ENCODE measurements at regions not wholly inside any gene's neighbourhood (a gene's known extent, or its start where the extent isn't known, plus 50 kb on each side); places are given as distances from the start of the nearest gene placed in this dataset.

DNA sequence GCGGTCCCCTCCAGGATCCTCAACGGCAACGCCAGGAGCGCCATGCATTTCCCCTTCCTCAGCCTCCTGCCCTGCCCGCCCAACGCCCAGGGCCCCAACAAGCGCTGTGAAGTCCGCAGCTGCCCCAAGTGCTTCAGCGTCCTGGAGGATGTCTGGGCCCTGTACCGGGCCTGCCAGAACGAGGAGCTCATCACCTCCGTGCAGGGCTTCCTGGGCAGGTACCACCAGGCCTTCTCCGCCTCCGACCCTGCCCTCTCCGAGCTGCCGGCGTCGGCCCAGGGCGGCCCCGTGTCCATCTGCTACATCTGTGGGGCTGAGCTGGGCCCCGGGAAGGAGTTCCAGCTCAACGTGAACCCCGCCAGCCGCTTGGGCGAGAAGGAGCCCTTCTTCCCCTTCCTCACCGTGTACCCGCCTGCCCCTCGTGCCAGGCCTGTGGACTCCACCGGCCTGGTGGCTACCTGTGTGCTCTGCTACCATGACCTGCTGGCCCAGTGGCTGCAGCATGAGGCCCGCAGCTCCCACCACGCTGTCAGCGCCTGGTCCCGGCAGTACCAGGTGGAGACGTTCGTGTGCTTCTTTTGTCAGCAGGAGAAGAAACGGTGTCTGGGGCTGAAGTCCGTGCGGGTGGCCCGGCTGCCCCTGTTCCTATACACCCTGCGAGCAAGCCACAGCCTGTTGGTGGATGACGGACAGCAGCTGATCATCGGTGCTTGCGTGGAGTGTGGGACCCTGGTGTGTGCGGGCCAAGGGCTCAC is 58.9 kb upstream of the CIBAR2 start:
- H3K4me1 Mint-ChIP-seq = peaks cover 0 to 4% (median 3%) of the 10 kb centered on the region in 3 donors
- H3K36me3 Mint-ChIP-seq = peaks cover 2% of the 10 kb centered on the region
- no peaks in the 10 kb centered on the region for H3K9me3 Mint-ChIP-seq
- H3K4me3 Mint-ChIP-seq = no peak overlapping the region
- H3K27ac Mint-ChIP-seq = no peak overlapping the region
- H3K27me3 Mint-ChIP-seq = peaks cover 42% of the 10 kb centered on the region

DNA sequence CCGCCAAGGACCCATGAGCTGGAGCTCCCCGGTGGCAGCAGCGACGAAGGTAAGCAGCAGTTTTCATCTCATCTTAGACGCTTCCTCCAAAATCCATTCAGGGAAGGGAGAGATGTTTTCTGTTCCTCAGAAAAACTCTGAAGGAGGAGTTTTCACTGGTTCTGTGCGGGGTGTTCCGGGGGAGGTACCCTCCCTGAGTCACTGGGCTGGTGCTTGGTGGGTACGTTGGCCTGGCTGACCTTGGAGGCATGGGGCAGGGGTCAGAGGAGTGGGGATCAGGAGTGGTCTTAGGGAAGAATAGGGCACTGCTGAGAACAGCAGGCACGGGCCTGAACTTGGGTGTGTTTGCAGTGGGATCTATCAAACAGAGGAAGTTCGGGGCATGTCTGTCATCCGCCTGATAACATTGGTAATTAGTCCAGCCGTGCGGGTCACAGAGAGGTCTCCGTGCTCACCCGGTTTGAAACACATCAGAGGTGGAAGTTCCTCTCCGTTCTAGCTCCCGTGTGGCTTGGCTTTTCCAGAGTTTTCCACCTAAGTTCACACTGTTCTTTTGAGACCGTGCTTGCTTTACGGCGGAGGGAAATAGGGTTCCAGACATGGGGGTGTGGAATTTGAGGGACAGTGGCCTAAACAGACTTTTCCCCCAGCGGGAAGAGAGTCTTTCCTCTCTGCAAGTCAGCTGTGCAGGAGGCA is 59.6 kb upstream of the CIBAR2 start:
- no peak overlapping the region for H3K4me3 Mint-ChIP-seq
- peaks cover 0 to 3% (median under 1%) of the 10 kb centered on the region in 3 donors for H3K4me1 Mint-ChIP-seq
- no peaks in the 10 kb centered on the region for H3K9me3 Mint-ChIP-seq
- H3K36me3 Mint-ChIP-seq = peaks cover 2% of the 10 kb centered on the region
- peaks cover 45% of the 10 kb centered on the region for H3K27me3 Mint-ChIP-seq
- no peak overlapping the region for H3K27ac Mint-ChIP-seq

DNA sequence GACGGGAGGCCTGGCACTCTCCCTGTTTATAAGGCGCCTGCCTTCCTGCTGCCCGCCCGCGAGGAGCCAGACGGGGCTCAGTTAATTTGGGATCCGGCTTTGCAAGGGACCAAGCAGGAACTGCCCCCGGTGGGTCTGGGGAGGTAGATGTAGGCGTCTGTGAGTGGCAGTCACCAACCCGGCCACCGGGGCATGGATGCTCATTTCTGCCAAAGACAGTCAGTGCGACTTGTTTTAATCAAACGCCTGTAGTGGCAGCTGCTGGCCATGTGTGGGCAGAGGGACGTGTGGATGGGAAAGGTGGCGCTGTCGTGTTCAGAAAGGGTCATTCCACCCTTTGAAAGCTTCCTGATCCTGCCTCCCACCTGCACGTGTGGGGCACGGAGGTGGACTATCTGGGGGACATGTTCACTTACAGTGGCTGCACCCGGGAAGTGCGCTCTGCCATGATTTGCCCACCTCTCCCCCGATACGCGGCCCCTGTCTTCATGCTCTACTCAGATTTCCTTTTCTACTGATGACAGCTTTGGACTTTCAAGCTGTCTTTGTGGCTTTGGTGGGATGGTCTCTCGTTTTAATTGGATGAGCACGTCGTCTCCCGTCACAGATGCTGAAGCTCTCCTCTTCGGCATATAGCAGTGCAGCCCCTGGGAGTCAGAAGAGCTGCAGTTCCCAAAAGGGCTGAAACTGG is 60.3 kb upstream of the CIBAR2 start:
- H3K27ac Mint-ChIP-seq = no peak overlapping the region
- H3K27me3 Mint-ChIP-seq = peaks cover 51% of the 10 kb centered on the region
- H3K4me1 Mint-ChIP-seq = peaks cover 0 to 3% (median 0%) of the 10 kb centered on the region in 3 donors
- H3K36me3 Mint-ChIP-seq = peaks cover 2% of the 10 kb centered on the region
- H3K4me3 Mint-ChIP-seq = peak overlapping the region in 1 of 4 donors; percentile 80
- H3K9me3 Mint-ChIP-seq = no peaks in the 10 kb centered on the region

DNA sequence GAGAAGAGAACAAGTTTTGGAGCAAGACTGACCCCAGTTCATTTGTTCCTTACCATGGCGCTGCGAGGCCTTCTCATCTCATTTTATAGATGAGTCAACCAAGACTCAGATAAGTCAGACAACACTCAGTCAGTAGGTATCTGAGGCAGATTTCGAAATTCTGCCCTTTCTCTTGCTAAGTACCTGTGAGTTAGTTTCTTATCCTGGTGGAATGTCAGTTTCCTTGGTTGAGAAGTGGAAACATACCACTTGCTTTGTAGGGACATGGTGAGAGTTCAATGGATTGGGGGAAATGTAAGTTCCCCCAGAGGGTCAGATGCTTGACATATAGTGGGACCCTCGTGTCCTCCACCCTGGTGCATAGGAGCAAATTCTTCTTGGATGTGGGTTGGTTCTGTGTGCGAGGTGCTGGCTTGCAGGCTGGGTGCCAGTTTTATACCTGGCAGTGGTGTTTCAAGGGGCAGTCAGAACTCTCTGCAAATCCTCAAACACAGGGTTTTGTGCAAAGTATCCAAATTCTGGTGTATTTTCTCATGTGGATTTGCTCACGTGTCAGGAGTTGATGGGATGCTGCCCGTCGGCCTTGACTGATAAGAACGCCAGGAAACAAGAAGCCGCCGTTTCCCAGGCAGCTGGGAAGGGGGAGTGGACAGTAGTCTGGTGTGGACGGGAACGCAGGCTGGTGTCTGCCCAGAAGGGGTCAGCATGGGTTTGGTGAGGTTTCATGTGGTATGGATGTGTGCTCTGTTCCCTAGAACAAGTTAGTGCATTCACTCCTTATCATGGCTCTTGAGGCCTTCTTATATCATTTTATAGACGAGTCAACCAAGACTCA is 61.1 kb upstream of the CIBAR2 start:
- peaks cover 0 to 3% (median 0%) of the 10 kb centered on the region in 3 donors for H3K4me1 Mint-ChIP-seq
- peaks cover 48% of the 10 kb centered on the region for H3K27me3 Mint-ChIP-seq
- H3K36me3 Mint-ChIP-seq = peaks cover 2% of the 10 kb centered on the region
- no peak overlapping the region for H3K4me3 Mint-ChIP-seq
- no peaks in the 10 kb centered on the region for H3K9me3 Mint-ChIP-seq
- no peak overlapping the region for H3K27ac Mint-ChIP-seq

DNA sequence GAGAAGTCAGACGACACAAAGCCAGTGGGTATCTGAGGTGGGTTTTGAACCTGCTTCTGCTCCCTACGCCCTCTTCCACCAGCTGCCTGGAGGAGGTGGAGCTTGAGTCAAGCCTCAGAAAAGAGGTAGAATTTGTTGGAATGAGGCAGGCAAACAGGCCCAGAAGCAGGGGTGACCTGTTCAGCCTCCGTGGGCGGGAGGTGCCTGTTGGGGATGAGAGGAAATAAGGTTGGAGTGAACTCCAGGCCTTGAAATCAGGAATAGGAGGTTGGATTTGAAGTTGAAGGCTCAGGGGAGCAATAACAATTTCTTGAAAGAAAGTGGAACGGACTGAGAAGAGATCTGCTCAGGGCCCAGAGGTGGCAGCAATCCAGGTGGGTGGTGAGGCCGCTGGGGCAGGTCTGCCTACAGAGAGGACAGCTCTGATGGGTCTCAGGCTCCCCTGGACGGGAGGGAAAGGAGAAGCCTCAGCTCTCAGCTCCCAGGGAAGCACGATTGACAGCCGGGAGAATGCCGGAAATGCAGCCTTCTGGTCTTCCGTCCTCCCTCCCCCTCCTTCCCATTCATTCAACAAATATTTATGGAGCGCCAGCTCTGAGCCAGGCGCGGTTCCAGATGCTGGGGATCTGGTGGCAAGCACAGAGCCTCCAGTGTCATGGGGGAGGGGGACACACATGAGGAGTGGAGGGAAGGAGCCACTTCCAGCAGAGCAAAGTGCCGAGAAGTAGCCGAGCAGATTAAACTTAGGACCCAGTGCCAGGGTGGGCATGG is 61.9 kb upstream of the CIBAR2 start:
- Mint-ChIP-seq H3K4me1 (peaks cover 0 to 3% (median 0%) of the 10 kb centered on the region in 3 donors), H3K9me3 (no peaks in the 10 kb centered on the region), H3K4me3 (no peak overlapping the region), H3K27ac (no peak overlapping the region), H3K27me3 (peaks cover 46% of the 10 kb centered on the region), H3K36me3 (peaks cover 2% of the 10 kb centered on the region)

DNA sequence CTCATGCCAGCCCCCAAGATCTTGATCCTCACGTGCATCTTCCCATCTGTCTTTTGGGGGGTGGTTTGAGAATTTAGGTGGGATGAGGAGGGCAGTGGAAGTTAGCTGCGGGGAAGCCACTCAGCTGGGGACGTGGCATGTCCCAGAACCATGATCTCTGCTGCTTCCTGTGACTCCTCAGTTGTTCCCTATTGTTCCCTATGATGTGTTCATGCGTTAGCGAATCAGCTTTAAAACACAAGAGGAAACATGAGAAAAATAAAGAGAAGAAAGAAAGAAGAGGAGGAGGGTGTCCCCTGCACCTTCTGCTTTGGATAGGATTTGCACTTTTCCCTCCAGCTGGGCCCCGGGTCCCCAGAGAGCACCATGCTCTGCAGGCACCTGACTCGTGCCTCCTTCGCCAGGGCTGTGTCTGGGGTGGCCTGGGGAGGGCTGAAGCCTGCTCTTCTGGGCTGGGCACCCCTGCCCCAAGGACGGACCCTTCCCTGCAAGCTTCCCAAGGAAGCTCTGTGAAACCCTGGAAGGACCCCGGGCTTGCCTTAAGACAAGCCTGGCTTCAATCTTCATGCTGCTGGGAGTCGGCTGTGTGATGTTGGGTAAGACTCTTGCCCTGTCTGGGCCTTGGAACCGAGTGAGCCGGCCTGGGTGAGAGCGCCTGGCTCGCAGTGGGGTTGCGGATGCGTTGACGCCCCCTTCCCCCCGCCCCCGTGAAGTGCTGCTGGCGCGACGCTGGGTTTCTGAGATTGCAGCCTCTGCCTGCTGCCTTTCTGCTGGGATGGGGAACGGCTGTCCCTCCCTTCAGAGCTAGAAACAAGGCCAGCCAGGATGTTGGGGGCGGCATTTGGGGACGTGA is 62.8 kb upstream of the CIBAR2 start:
- Mint-ChIP-seq H3K9me3 (no peaks in the 10 kb centered on the region), H3K36me3 (peaks cover 2% of the 10 kb centered on the region), H3K27ac (no peak overlapping the region), H3K27me3 (peaks cover 46% of the 10 kb centered on the region), H3K4me1 (peaks cover 0 to 3% (median 0%) of the 10 kb centered on the region in 3 donors), H3K4me3 (no peak overlapping the region)

DNA sequence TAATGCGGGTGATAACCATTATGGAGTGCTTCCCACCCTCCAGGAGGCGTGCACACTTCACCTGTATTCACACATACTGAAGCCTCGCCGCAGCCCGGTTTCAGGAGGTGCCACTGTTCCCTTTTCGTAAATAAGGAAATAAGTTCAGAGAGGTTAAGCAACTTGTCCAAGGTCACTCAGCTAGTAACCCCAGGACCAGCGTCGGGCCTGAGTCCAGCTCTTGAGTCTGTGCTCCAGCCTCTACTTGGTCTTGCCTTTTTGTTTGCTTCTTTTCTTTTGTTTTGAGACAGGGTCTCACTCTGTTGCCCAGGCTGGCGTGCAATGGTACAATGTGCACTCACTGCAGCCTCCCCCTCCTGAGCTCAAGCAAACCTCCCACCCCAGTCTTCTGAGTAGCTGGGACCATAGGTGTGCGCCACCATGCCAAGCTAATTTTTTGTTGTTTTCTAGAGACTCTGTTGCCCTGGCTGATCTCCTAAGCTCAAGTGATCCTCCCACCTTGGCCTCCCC is 63.5 kb upstream of the CIBAR2 start:
- H3K36me3 Mint-ChIP-seq = peaks cover 2% of the 10 kb centered on the region
- H3K27me3 Mint-ChIP-seq = peaks cover 43% of the 10 kb centered on the region
- peak overlapping the region in 1 of 3 donors; percentile 82 for H3K27ac Mint-ChIP-seq
- peaks cover 0 to 3% (median 0%) of the 10 kb centered on the region in 3 donors for H3K4me1 Mint-ChIP-seq
- no peak overlapping the region for H3K4me3 Mint-ChIP-seq
- H3K9me3 Mint-ChIP-seq = no peaks in the 10 kb centered on the region

DNA sequence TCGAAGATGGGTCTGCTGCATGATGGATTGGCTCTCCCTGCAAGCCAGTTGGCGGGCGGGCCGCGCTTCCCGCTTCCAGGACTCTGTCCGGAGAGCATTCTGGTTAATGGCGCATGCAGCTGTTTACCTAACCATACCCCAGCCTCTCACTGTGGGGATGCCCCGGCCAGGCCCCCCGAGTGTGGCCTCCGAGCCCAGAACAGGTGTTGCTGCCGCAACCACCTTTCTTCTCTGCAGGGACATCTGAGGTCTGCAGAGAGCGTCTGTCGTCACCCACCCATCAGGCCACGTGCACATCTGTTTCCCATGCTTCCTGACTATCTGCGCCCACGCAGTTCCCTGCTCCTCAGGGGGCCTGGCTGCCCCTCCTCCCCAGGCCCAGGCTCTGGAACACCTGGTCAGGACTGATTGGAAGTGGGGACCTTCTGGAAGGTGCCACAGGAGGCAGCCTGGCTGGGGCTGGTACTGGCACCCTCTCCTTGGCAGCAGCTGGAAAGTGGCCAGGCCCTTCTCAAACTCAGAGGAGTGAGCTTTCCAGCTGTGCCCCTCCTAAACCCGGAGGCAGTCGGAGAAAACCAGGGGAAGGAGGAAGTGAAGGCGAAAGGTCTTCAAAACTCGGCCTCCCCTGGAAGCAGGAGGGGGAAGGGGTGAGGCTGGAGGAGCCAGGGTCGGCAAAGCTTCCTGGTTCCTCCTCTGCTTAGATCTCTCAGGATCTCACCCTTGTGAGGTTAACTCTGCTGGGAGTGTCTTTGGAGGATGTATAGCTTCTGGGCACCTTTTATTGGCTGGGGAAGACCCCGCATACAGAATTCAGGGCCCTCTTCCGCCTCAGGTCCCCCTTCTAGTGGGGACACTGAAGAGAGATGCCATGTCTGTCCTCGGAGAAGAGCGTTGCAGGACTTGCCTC is 64.5 kb upstream of the CIBAR2 start:
- Mint-ChIP-seq H3K27me3 (peaks cover 36% of the 10 kb centered on the region), H3K36me3 (no peaks in the 10 kb centered on the region), H3K9me3 (no peaks in the 10 kb centered on the region), H3K4me3 (no peak overlapping the region), H3K27ac (no peak overlapping the region), H3K4me1 (peaks cover 0 to 3% (median 0%) of the 10 kb centered on the region in 3 donors)

DNA sequence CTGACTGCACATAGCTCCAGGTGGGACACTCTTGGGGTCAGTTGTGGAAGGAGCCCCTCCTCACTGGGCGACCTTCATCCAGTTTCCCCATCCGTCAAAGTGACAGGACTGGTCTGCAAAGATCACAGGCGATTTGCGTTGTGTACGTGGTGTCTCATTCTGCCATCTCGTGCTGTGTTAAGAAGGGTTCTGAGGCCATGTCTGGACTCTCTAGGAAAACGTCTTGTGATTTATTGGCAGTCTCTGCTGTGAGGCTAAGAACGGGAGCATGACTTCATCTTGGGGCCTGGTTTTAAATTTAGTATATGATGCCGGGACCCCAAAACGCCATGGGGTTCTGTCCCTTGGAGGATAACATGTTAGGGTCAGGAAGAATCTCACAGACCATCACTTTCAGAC is 65.2 kb upstream of the CIBAR2 start:
- Mint-ChIP-seq H3K27ac (no peak overlapping the region), H3K9me3 (no peaks in the 10 kb centered on the region), H3K36me3 (no peaks in the 10 kb centered on the region), H3K4me1 (peaks cover 0 to 3% (median 0%) of the 10 kb centered on the region in 3 donors), H3K27me3 (peaks cover 31% of the 10 kb centered on the region), H3K4me3 (no peak overlapping the region)

DNA sequence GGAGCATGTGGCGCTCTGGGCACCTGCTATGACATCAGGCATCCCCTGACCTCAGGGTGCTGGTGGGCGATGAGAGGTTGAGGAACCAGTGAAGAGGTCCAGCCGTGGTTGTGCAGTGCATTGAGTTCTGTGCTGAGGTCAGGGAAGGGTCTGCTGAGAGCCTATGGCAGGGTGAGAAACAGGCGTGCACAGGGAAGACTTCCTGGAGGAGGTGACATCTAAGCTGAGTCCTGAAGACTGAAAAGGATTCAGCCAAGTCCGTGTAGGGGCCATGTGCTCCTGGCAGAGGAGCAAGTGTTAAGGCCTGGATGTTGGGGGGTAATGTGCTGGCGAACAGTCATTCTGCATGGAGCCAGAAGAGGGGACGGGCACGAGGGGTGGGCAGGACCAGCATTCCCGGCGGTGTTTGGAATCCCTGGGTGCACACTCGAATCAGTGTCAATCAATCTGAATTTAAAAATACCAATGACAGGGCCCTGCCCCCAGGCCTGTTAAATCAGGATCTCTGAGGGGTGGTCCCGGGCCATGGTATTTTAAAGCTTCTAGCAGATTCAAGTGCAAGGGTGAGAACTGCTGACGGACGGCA is 65.8 kb upstream of the CIBAR2 start:
- H3K27me3 Mint-ChIP-seq = peaks cover 30% of the 10 kb centered on the region
- peaks cover 0 to 3% (median 3%) of the 10 kb centered on the region in 3 donors for H3K9me3 Mint-ChIP-seq
- H3K27ac Mint-ChIP-seq = no peak overlapping the region
- no peak overlapping the region for H3K4me3 Mint-ChIP-seq
- H3K36me3 Mint-ChIP-seq = peaks cover 2% of the 10 kb centered on the region
- peaks cover 0 to 2% (median 0%) of the 10 kb centered on the region in 3 donors for H3K4me1 Mint-ChIP-seq

DNA sequence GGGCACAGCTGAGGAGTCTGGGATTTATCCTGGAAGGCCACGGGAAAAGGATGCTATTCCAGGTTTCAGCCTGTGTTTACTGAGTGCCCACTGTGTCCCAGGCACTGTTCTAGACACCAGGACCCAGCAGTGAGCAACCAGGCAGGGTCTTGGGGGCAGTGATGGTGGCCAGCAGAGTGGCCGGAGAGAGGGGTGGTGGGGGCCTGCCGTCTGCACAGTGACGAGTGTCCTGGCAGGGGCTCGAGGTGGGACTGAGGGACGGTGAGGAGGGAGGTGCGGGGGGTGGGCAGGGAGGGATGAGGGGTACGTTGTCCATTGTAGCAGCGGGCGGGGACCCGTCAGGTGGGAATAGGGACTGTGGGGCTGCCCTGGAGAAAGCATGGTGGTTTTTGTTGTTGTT is 66.3 kb upstream of the CIBAR2 start:
- Mint-ChIP-seq H3K27me3 (peaks cover 28% of the 10 kb centered on the region), H3K27ac (no peak overlapping the region), H3K9me3 (peaks cover 0 to 3% (median 3%) of the 10 kb centered on the region in 3 donors), H3K36me3 (peaks cover 2% of the 10 kb centered on the region), H3K4me1 (peaks cover 0 to 2% (median 0%) of the 10 kb centered on the region in 3 donors), H3K4me3 (no peak overlapping the region)
